LNCaP clone FGC (cell line): ENCODE measurements at regions not wholly inside any gene's neighbourhood (a gene's known extent, or its start where the extent isn't known, plus 50 kb on each side); places are given as distances from the start of the nearest gene placed in this dataset.
"Not testable (repeated sequence)": the region's sequence is repeated elsewhere in the genome, so short reads cannot be mapped to it uniquely, and the experiment has no call there.

ENCODE experiments used
- DNase-seq: peaks from one replicate; pipeline ENCODE4 v3.0.0-alpha.2; 2011; ENCODE audit warnings: low read depth
- H3K4me3 ChIP-seq: 2 replicates; pipeline ENCODE4 v1.5.1; 2011; ENCODE audit warnings: mild to moderate bottlenecking, low read depth, low read length, control low read depth
- CTCF ChIP-seq: IDR thresholded peaks from 2 replicates; pipeline ENCODE4 v1.5.1; 2012; ENCODE audit warnings: mild to moderate bottlenecking; ENCODE audit not compliant: control insufficient read depth, insufficient read depth; ENCODE audit errors: extremely low read depth

- no peak for TF ChIP-seq CTCF
- no peak overlapping the region for H3K4me3 ChIP-seq
- DNase-seq: peak; percentile 11
Measured at GRCh38 chr4:127505203-127505602, 127.6 kb upstream of the INTU start.

- DNase-seq: no peak
- no peak overlapping the region for H3K4me3 ChIP-seq
- no peak for TF ChIP-seq CTCF
Measured at GRCh38 chr4:127506283-127506682, 126.5 kb upstream of the INTU start.

GRCh38 chr4:127509155-127509554, 123.6 kb upstream of the INTU start:
- no peak for TF ChIP-seq CTCF
- H3K4me3 ChIP-seq: no peak overlapping the region
- no peak for DNase-seq

- not testable (repeated sequence) for DNase-seq, H3K4me3 ChIP-seq
Measured at GRCh38 chr4:127512672-127513071, 120.1 kb upstream of the INTU start.

GRCh38 chr4:127515259-127515658, 117.5 kb upstream of the INTU start:
- DNase-seq, H3K4me3 ChIP-seq: not testable (repeated sequence)

GRCh38 chr4:127518046-127518445, 114.7 kb upstream of the INTU start:
- TF ChIP-seq CTCF: no peak
- no peak overlapping the region for H3K4me3 ChIP-seq
- DNase-seq: no peak

- no peak for DNase-seq
- no peak overlapping the region for H3K4me3 ChIP-seq
- TF ChIP-seq CTCF: no peak
Measured at GRCh38 chr4:127521463-127521862, 111.3 kb upstream of the INTU start.

GRCh38 chr4:127523369-127523768, 109.4 kb upstream of the INTU start:
- no peak for DNase-seq
- TF ChIP-seq CTCF: no peak
- H3K4me3 ChIP-seq: no peak overlapping the region
